ENCODE measurements at regions not wholly inside any gene's neighbourhood (a gene's known extent, or its start where the extent isn't known, plus 50 kb on each side); places are given as distances from the start of the nearest gene placed in this dataset.

- Histone ChIP-seq H3K9me3 (ENCODE audit: control insufficient read depth in 2 of 3, low read length in 3 of 3) (no peaks in the 10 kb centered on the region), H3K27me3 (ENCODE audit: control insufficient read depth in 2 of 2, insufficient read depth in 2 of 2, low read length in 2 of 2) (no peaks in the 10 kb centered on the region), H3K27ac (ENCODE audit: low read depth, low read length) (no peak overlapping the region), H3K4me1 (ENCODE audit: control insufficient read depth in 2 of 2, insufficient read depth in 2 of 2, low read length in 2 of 2) (no peaks in the 10 kb centered on the region), H3K4me3 (ENCODE audit: low read length) (no peak overlapping the region), H3K36me3 (ENCODE audit: control insufficient read depth in 2 of 3, insufficient read depth in 3 of 3, low read length in 3 of 3) (no peaks in the 10 kb centered on the region)
- Mint-ChIP-seq H3K4me1 (peaks cover 0 to 23% (median 0%) of the 10 kb centered on the region in 7 donors), H3K4me3 (no peak overlapping the region), H3K9me3 (no peaks in the 10 kb centered on the region), H3K36me3 (peaks cover 0 to 3% (median 0%) of the 10 kb centered on the region in 5 donors), H3K27me3 (peaks cover 0 to 9% (median 0%) of the 10 kb centered on the region in 5 donors), H3K27ac (no peak overlapping the region)
- intact Hi-C loops (cut with micrococcal nuclease): no loop called here
- ChIA-PET CTCF (interaction anchor here (0.7 kb wide), 1 partner anchor 18 kb away, joined by 4 read pairs; no protein-coding TSS in a partner anchor), POLR2A (no interaction called here)
- ATAC-seq (no peak), DNase-seq (no peak)
Measured at GRCh38 chr10:4647109-4647785, 178.8 kb upstream of the AKR1E2 start.

- Histone ChIP-seq H3K4me3 (ENCODE audit: low read length) (no peak overlapping the region), H3K9me3 (ENCODE audit: control insufficient read depth in 2 of 3, low read length in 3 of 3) (no peaks in the 10 kb centered on the region), H3K27ac (ENCODE audit: low read depth, low read length) (no peak overlapping the region), H3K36me3 (ENCODE audit: control insufficient read depth in 2 of 3, insufficient read depth in 3 of 3, low read length in 3 of 3) (no peaks in the 10 kb centered on the region), H3K27me3 (ENCODE audit: control insufficient read depth in 2 of 2, insufficient read depth in 2 of 2, low read length in 2 of 2) (no peaks in the 10 kb centered on the region), H3K4me1 (ENCODE audit: control insufficient read depth in 2 of 2, insufficient read depth in 2 of 2, low read length in 2 of 2) (no peaks in the 10 kb centered on the region)
- POLR2A ChIA-PET: no interaction called here
- H3K4me3 Mint-ChIP-seq: no peak overlapping the region
- peaks cover 0 to 3% (median 0%) of the 10 kb centered on the region in 5 donors for H3K36me3 Mint-ChIP-seq
- peaks cover 0 to 16% (median 0%) of the 10 kb centered on the region in 7 donors for H3K4me1 Mint-ChIP-seq
- no peak overlapping the region for H3K27ac Mint-ChIP-seq
- CTCF ChIA-PET: no interaction called here
- intact Hi-C loops (cut with micrococcal nuclease): no loop called here
- DNase-seq (no peak), ATAC-seq (no peak)
- peaks cover 0 to 9% (median 0%) of the 10 kb centered on the region in 5 donors for H3K27me3 Mint-ChIP-seq
- no peaks in the 10 kb centered on the region for H3K9me3 Mint-ChIP-seq
Measured at GRCh38 chr10:4646547-4646946, 179.5 kb upstream of the AKR1E2 start.

- Mint-ChIP-seq H3K4me1 (peaks cover 0 to 10% (median 0%) of the 10 kb centered on the region in 7 donors), H3K4me3 (no peak overlapping the region), H3K27ac (no peak overlapping the region), H3K36me3 (peaks cover 0 to 3% (median 0%) of the 10 kb centered on the region in 5 donors), H3K9me3 (no peaks in the 10 kb centered on the region), H3K27me3 (peaks cover 0 to 9% (median 0%) of the 10 kb centered on the region in 5 donors)
- Histone ChIP-seq H3K9me3 (ENCODE audit: control insufficient read depth in 2 of 3, low read length in 3 of 3) (no peaks in the 10 kb centered on the region), H3K4me3 (ENCODE audit: low read length) (no peak overlapping the region), H3K4me1 (ENCODE audit: control insufficient read depth in 2 of 2, insufficient read depth in 2 of 2, low read length in 2 of 2) (no peaks in the 10 kb centered on the region), H3K27ac (ENCODE audit: low read depth, low read length) (no peak overlapping the region), H3K27me3 (ENCODE audit: control insufficient read depth in 2 of 2, insufficient read depth in 2 of 2, low read length in 2 of 2) (no peaks in the 10 kb centered on the region), H3K36me3 (ENCODE audit: control insufficient read depth in 2 of 3, insufficient read depth in 3 of 3, low read length in 3 of 3) (no peaks in the 10 kb centered on the region)
- POLR2A ChIA-PET: no interaction called here
- DNase-seq (no peak), ATAC-seq (no peak)
- CTCF ChIA-PET: no interaction called here
- intact Hi-C loops (cut with micrococcal nuclease): no loop called here
Measured at GRCh38 chr10:4645836-4646235, 180.2 kb upstream of the AKR1E2 start.

- Mint-ChIP-seq H3K4me3 (no peak overlapping the region), H3K27ac (no peak overlapping the region), H3K36me3 (peaks cover 0 to 3% (median 0%) of the 10 kb centered on the region in 5 donors), H3K27me3 (peaks cover 0 to 9% (median 3%) of the 10 kb centered on the region in 5 donors), H3K9me3 (no peaks in the 10 kb centered on the region), H3K4me1 (peaks cover 0 to 5% (median 0%) of the 10 kb centered on the region in 7 donors)
- no peaks in the 10 kb centered on the region for H3K36me3 ChIP-seq (ENCODE audit: control insufficient read depth in 2 of 3, insufficient read depth in 3 of 3, low read length in 3 of 3)
- H3K4me1 ChIP-seq (ENCODE audit: control insufficient read depth in 2 of 2, insufficient read depth in 2 of 2, low read length in 2 of 2): no peaks in the 10 kb centered on the region
- no peaks in the 10 kb centered on the region for H3K27me3 ChIP-seq (ENCODE audit: control insufficient read depth in 2 of 2, insufficient read depth in 2 of 2, low read length in 2 of 2)
- no peak overlapping the region for H3K27ac ChIP-seq (ENCODE audit: low read depth, low read length)
- ChIA-PET POLR2A (no interaction called here), CTCF (no interaction called here)
- DNase-seq (no peak), ATAC-seq (no peak)
- H3K9me3 ChIP-seq (ENCODE audit: control insufficient read depth in 2 of 3, low read length in 3 of 3): no peaks in the 10 kb centered on the region
- intact Hi-C loops (cut with micrococcal nuclease): no loop called here
- H3K4me3 ChIP-seq (ENCODE audit: low read length): no peak overlapping the region
Measured at GRCh38 chr10:4643471-4643870, 182.5 kb upstream of the AKR1E2 start.

GRCh38 chr10:4639960-4640359, 186.0 kb upstream of the AKR1E2 start:
- Mint-ChIP-seq H3K27ac (no peak overlapping the region), H3K9me3 (no peaks in the 10 kb centered on the region), H3K36me3 (no peaks in the 10 kb centered on the region), H3K27me3 (peaks cover 0 to 3% (median 0%) of the 10 kb centered on the region in 5 donors), H3K4me1 (no peaks in the 10 kb centered on the region), H3K4me3 (no peak overlapping the region)
- intact Hi-C loops (cut with micrococcal nuclease): no loop called here
- Histone ChIP-seq H3K4me1 (ENCODE audit: control insufficient read depth in 2 of 2, insufficient read depth in 2 of 2, low read length in 2 of 2) (no peaks in the 10 kb centered on the region), H3K4me3 (ENCODE audit: low read length) (no peak overlapping the region), H3K9me3 (ENCODE audit: control insufficient read depth in 2 of 3, low read length in 3 of 3) (no peaks in the 10 kb centered on the region), H3K36me3 (ENCODE audit: control insufficient read depth in 2 of 3, insufficient read depth in 3 of 3, low read length in 3 of 3) (no peaks in the 10 kb centered on the region), H3K27me3 (ENCODE audit: control insufficient read depth in 2 of 2, insufficient read depth in 2 of 2, low read length in 2 of 2) (no peaks in the 10 kb centered on the region), H3K27ac (ENCODE audit: low read depth, low read length) (no peak overlapping the region)
- POLR2A ChIA-PET: no interaction called here
- DNase-seq (no peak), ATAC-seq (no peak)
- CTCF ChIA-PET: no interaction called here

GRCh38 chr10:4638099-4638498, 187.9 kb upstream of the AKR1E2 start:
- ATAC-seq: no peak
- H3K27me3 Mint-ChIP-seq: peaks cover 0 to 3% (median 0%) of the 10 kb centered on the region in 5 donors
- no peaks in the 10 kb centered on the region for H3K4me1 Mint-ChIP-seq
- H3K4me1 ChIP-seq (ENCODE audit: control insufficient read depth in 2 of 2, insufficient read depth in 2 of 2, low read length in 2 of 2): no peaks in the 10 kb centered on the region
- H3K36me3 ChIP-seq (ENCODE audit: control insufficient read depth in 2 of 3, insufficient read depth in 3 of 3, low read length in 3 of 3): no peaks in the 10 kb centered on the region
- intact Hi-C loops (cut with micrococcal nuclease): no loop called here
- H3K9me3 ChIP-seq (ENCODE audit: control insufficient read depth in 2 of 3, low read length in 3 of 3): no peaks in the 10 kb centered on the region
- CTCF ChIA-PET: no interaction called here
- no peak overlapping the region for H3K27ac ChIP-seq (ENCODE audit: low read depth, low read length)
- H3K4me3 Mint-ChIP-seq: no peak overlapping the region
- POLR2A ChIA-PET: no interaction called here
- H3K27ac Mint-ChIP-seq: no peak overlapping the region
- no peaks in the 10 kb centered on the region for H3K27me3 ChIP-seq (ENCODE audit: control insufficient read depth in 2 of 2, insufficient read depth in 2 of 2, low read length in 2 of 2)
- H3K4me3 ChIP-seq (ENCODE audit: low read length): no peak overlapping the region
- no peaks in the 10 kb centered on the region for H3K36me3 Mint-ChIP-seq
- no peaks in the 10 kb centered on the region for H3K9me3 Mint-ChIP-seq
- no peak for DNase-seq

GRCh38 chr10:4637657-4638056, 188.3 kb upstream of the AKR1E2 start:
- Histone ChIP-seq H3K4me3 (ENCODE audit: low read length) (no peak overlapping the region), H3K9me3 (ENCODE audit: control insufficient read depth in 2 of 3, low read length in 3 of 3) (no peaks in the 10 kb centered on the region), H3K36me3 (ENCODE audit: control insufficient read depth in 2 of 3, insufficient read depth in 3 of 3, low read length in 3 of 3) (no peaks in the 10 kb centered on the region), H3K4me1 (ENCODE audit: control insufficient read depth in 2 of 2, insufficient read depth in 2 of 2, low read length in 2 of 2) (no peaks in the 10 kb centered on the region), H3K27ac (ENCODE audit: low read depth, low read length) (no peak overlapping the region), H3K27me3 (ENCODE audit: control insufficient read depth in 2 of 2, insufficient read depth in 2 of 2, low read length in 2 of 2) (no peaks in the 10 kb centered on the region)
- ChIA-PET CTCF (no interaction called here), POLR2A (no interaction called here)
- Mint-ChIP-seq H3K4me1 (no peaks in the 10 kb centered on the region), H3K4me3 (no peak overlapping the region), H3K27ac (no peak overlapping the region), H3K9me3 (no peaks in the 10 kb centered on the region), H3K36me3 (no peaks in the 10 kb centered on the region), H3K27me3 (peaks cover 0 to 3% (median 0%) of the 10 kb centered on the region in 5 donors)
- no peak for ATAC-seq
- DNase-seq: no peak
- intact Hi-C loops (cut with micrococcal nuclease): no loop called here

All from naive thymus-derived CD4-positive, alpha-beta T cell (primary cell).